OCI-LY7 (cell line): ENCODE measurements at regions not wholly inside any gene's neighbourhood (a gene's known extent, or its start where the extent isn't known, plus 50 kb on each side); places are given as distances from the start of the nearest gene placed in this dataset.
"Not testable (repeated sequence)": the region's sequence is repeated elsewhere in the genome, so short reads cannot be mapped to it uniquely, and the experiment has no call there.

ENCODE experiments used
- BruUV-seq: library from RNA; stranded (reverse); fragments of 400-500 nt; replicated peaks from 2 replicates; lab custom pipeline; 2021; lab: Mats Ljungman, UMichigan
- CTCF ChIA-PET: fragments of 300-600 bp; sonication (Branson Sonifier 250); formaldehyde crosslinking; loops from one replicate; lab custom pipeline; 2022; ENCODE audit warnings: antibody characterized with exemption; ENCODE audit not compliant: unreplicated experiment; lab: Charles Lee
- POLR2A ChIA-PET: fragments of 300-600 bp; sonication (Branson Sonifier 250); formaldehyde crosslinking; loops from one replicate; lab custom pipeline; 2022; ENCODE audit warnings: antibody characterized with exemption; lab: Charles Lee
- DNase-seq: peaks from one replicate; pipeline ENCODE4 v3.0.0-alpha.2; 2015; ENCODE audit warnings: low spot score
- H2AFZ ChIP-seq: fragments of 200-600 bp; sonication (generic), shearing (Covaris generic); 2 replicates; pipeline ENCODE4 v1.6.1; 2014; ENCODE audit warnings: mild to moderate bottlenecking, antibody characterized with exemption, low read length, moderate library complexity
- H3K27ac ChIP-seq: fragments of 200-600 bp; sonication (generic); 2 replicates; pipeline ENCODE4 v1.5.1; 2014; ENCODE audit warnings: mixed run types, low read depth, mild to moderate bottlenecking, moderate library complexity, low read length, inconsistent platforms; ENCODE audit not compliant: poor library complexity, severe bottlenecking
- H3K36me3 ChIP-seq: fragments of 200-600 bp; sonication (generic); 2 replicates; pipeline ENCODE4 v1.6.1; 2014; ENCODE audit warnings: mild to moderate bottlenecking, antibody characterized with exemption, low read length, moderate library complexity, mixed read lengths; ENCODE audit not compliant: insufficient read depth
- H3K4me1 ChIP-seq: fragments of 200-600 bp; sonication (generic); 2 replicates; pipeline ENCODE4 v1.5.1; 2014; ENCODE audit warnings: mild to moderate bottlenecking, low read length; ENCODE audit not compliant: insufficient read depth, poor library complexity, severe bottlenecking
- H3K4me2 ChIP-seq: fragments of 200-600 bp; sonication (generic); 2 replicates; pipeline ENCODE4 v1.6.1; 2014; ENCODE audit warnings: mild to moderate bottlenecking, low read length
- H3K4me3 ChIP-seq: fragments of 200-600 bp; sonication (generic); 2 replicates; pipeline ENCODE4 v1.5.1; 2014; ENCODE audit warnings: mild to moderate bottlenecking, low read depth, low read length; ENCODE audit not compliant: poor library complexity, severe bottlenecking
- H3K79me2 ChIP-seq: fragments of 200-600 bp; sonication (generic); 2 replicates; pipeline ENCODE4 v1.6.1; 2016; ENCODE audit warnings: low read depth, mild to moderate bottlenecking, low read length, moderate library complexity, mixed read lengths; ENCODE audit not compliant: insufficient read depth
- H3K9me2 ChIP-seq: fragments of 200-600 bp; sonication (generic); 2 replicates; pipeline ENCODE4 v1.6.1; 2016; ENCODE audit warnings: mild to moderate bottlenecking, low read length, mixed read lengths; ENCODE audit not compliant: insufficient read depth
- H3K9me3 ChIP-seq: fragments of 200-600 bp; sonication (generic); 2 replicates; pipeline ENCODE4 v1.6.1; 2014; ENCODE audit warnings: mild to moderate bottlenecking, mixed run types, low read length, mixed read lengths
- H4K20me1 ChIP-seq: fragments of 200-600 bp; sonication (generic); 2 replicates; pipeline ENCODE4 v1.6.1; 2014; ENCODE audit warnings: mild to moderate bottlenecking, antibody characterized with exemption, low read length, moderate library complexity, mixed read lengths; ENCODE audit not compliant: insufficient read depth
- EZH2phosphoT487 ChIP-seq: fragments of 200-600 bp; sonication (generic); IDR thresholded peaks from 2 replicates; pipeline ENCODE4 v1.6.1; 2018; ENCODE audit warnings: low read depth, borderline replicate concordance, mild to moderate bottlenecking, mixed run types, antibody characterized with exemption, low read length, moderate library complexity, mixed read lengths
- intact Hi-C: fragments of 100-400 bp; cut with micrococcal nuclease; formaldehyde crosslinking; loops from one replicate; pipeline ENCODE4 v1.10.0; 2022; ENCODE audit not compliant: unreplicated experiment
- TF ChIP-seq, protein P1 (sequence below): fragments of 200-600 bp; sonication (generic); conservative IDR thresholded peaks from 2 replicates; pipeline ENCODE4 v1.5.1; 2014; ENCODE audit warnings: mild to moderate bottlenecking, antibody characterized with exemption, low read length, moderate library complexity, mixed read lengths

DNA sequence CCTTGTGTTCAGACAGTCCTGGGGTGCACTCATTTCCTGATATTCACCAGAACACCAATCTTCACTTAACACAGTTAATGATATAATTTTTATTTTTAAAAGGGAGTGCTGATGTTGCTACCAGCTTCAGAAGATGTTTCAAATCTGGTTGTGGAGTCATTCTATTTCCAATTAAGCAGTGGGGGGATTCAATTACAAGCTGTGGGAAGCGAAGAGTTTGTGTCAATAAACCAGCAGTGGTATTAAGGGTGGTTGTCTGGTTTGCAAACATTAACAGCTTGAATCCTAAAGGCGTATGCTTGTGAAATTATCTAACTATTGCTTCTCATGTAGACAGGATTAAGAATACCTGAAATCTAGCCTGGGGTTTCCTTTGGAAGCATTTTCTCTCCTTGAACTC, 1637.5 kb upstream of the GOT2 start:
- H2AFZ ChIP-seq = no peak overlapping the region
- H3K4me2 ChIP-seq = no peak overlapping the region
- TF ChIP-seq EZH2phosphoT487 = no peak
- TF ChIP-seq, protein P1, sequence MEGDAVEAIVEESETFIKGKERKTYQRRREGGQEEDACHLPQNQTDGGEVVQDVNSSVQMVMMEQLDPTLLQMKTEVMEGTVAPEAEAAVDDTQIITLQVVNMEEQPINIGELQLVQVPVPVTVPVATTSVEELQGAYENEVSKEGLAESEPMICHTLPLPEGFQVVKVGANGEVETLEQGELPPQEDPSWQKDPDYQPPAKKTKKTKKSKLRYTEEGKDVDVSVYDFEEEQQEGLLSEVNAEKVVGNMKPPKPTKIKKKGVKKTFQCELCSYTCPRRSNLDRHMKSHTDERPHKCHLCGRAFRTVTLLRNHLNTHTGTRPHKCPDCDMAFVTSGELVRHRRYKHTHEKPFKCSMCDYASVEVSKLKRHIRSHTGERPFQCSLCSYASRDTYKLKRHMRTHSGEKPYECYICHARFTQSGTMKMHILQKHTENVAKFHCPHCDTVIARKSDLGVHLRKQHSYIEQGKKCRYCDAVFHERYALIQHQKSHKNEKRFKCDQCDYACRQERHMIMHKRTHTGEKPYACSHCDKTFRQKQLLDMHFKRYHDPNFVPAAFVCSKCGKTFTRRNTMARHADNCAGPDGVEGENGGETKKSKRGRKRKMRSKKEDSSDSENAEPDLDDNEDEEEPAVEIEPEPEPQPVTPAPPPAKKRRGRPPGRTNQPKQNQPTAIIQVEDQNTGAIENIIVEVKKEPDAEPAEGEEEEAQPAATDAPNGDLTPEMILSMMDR = no peak
- no peaks in the 10 kb centered on the region for H3K36me3 ChIP-seq
- no peak overlapping the region for H3K27ac ChIP-seq
- H3K4me3 ChIP-seq = no peak overlapping the region
- POLR2A ChIA-PET = interaction anchor here (0.6 to 0.8 kb wide), 3 partner anchors 15 to 1365 kb away, joined by 3 to 5 read pairs (median 3); no protein-coding TSS in a partner anchor
- H3K9me3 ChIP-seq = no peaks in the 10 kb centered on the region
- no peaks in the 10 kb centered on the region for H3K4me1 ChIP-seq
- CTCF ChIA-PET = no interaction called here
- H3K79me2 ChIP-seq = no peaks in the 10 kb centered on the region
- BruUV-seq = no TSS peak
- H4K20me1 ChIP-seq = no peaks in the 10 kb centered on the region
- intact Hi-C loops = no loop called here
- H3K9me2 ChIP-seq = no peaks in the 10 kb centered on the region
- DNase-seq = no peak

GRCh38 chr16:60367739-60368138, 1633.6 kb upstream of the GOT2 start:
- no peak overlapping the region for H2AFZ ChIP-seq
- ChIA-PET POLR2A (interaction anchor here (1.4 kb wide), 1 partner anchor 10 kb away, joined by 4 read pairs; no protein-coding TSS in a partner anchor), CTCF (no interaction called here)
- no peak overlapping the region for H3K4me2 ChIP-seq
- no peaks in the 10 kb centered on the region for H3K36me3 ChIP-seq
- H4K20me1 ChIP-seq = no peaks in the 10 kb centered on the region
- no peak overlapping the region for H3K4me3 ChIP-seq
- H3K9me3 ChIP-seq = no peaks in the 10 kb centered on the region
- no peak overlapping the region for H3K27ac ChIP-seq
- intact Hi-C loops = no loop called here
- no peaks in the 10 kb centered on the region for H3K9me2 ChIP-seq
- no peaks in the 10 kb centered on the region for H3K79me2 ChIP-seq
- no TSS peak for BruUV-seq
- H3K4me1 ChIP-seq = no peaks in the 10 kb centered on the region
- TF ChIP-seq, protein P1 = no peak
- no peak for TF ChIP-seq EZH2phosphoT487
- no peak for DNase-seq

GRCh38 chr16:60363566-60363965, 1629.5 kb upstream of the GOT2 start:
- intact Hi-C loops = no loop called here
- H3K36me3 ChIP-seq = no peaks in the 10 kb centered on the region
- no peak overlapping the region for H3K4me3 ChIP-seq
- no peak overlapping the region for H3K27ac ChIP-seq
- no TSS peak for BruUV-seq
- H2AFZ ChIP-seq = no peak overlapping the region
- ChIA-PET CTCF (no interaction called here), POLR2A (interaction anchor here (0.6 to 1.3 kb wide), 2 partner anchors 10 to 1054 kb away, joined by 3 read pairs; no protein-coding TSS in a partner anchor)
- no peak for DNase-seq
- H3K79me2 ChIP-seq = no peaks in the 10 kb centered on the region
- no peak for TF ChIP-seq EZH2phosphoT487
- no peaks in the 10 kb centered on the region for H3K9me2 ChIP-seq
- no peaks in the 10 kb centered on the region for H4K20me1 ChIP-seq
- no peaks in the 10 kb centered on the region for H3K9me3 ChIP-seq
- no peaks in the 10 kb centered on the region for H3K4me1 ChIP-seq
- no peak overlapping the region for H3K4me2 ChIP-seq

DNA sequence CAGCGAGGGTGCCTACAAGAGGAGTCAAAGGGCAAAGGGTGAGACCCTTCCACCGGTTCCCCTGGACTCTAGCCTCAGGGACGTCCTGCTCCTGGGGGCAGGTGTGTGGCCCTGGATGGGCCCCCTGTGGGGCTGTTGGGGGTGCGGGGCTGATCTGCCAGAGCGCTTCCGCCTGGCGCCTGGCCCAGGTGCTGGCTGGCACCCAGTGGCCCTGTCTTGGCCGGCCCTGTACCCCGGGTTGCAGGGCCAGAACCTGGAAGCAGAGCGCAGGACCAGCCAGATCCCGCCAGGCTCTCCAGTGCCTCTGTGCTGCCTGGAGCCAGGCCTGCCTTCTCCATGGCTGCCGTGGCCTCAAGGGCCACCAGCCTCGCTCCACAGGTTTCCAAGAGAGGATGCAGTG, 1625.8 kb upstream of the GOT2 start:
- H3K36me3 ChIP-seq, DNase-seq, H3K4me1 ChIP-seq, CTCF ChIA-PET, POLR2A ChIA-PET, BruUV-seq, H3K27ac ChIP-seq, H3K79me2 ChIP-seq, H3K4me2 ChIP-seq, H3K9me2 ChIP-seq, H3K4me3 ChIP-seq, H2AFZ ChIP-seq, H3K9me3 ChIP-seq, H4K20me1 ChIP-seq, intact Hi-C loops: not testable (repeated sequence)

- H3K9me2 ChIP-seq, intact Hi-C loops, H3K4me3 ChIP-seq, BruUV-seq, CTCF ChIA-PET, H3K79me2 ChIP-seq, H3K27ac ChIP-seq, H3K4me1 ChIP-seq, H3K36me3 ChIP-seq, H2AFZ ChIP-seq, H4K20me1 ChIP-seq, POLR2A ChIA-PET, DNase-seq, H3K9me3 ChIP-seq, H3K4me2 ChIP-seq: not testable (repeated sequence)
Measured at GRCh38 chr16:60359412-60359811, 1625.3 kb upstream of the GOT2 start.
